Loucy (cell line): ENCODE measurements at regions not wholly inside any gene's neighbourhood (a gene's known extent, or its start where the extent isn't known, plus 50 kb on each side); places are given as distances from the start of the nearest gene placed in this dataset.

Experiments used
- EZH2phosphoT487 ChIP-seq: fragments of 200-600 bp; IDR thresholded peaks from 2 replicates; pipeline ENCODE4 v1.6.1; 2018; ENCODE audit warnings: antibody characterized with exemption, mild to moderate bottlenecking, moderate library complexity, borderline replicate concordance
- TF ChIP-seq, protein P1 (sequence below): fragments of 200-600 bp; sonication (generic); conservative IDR thresholded peaks from 2 replicates; pipeline ENCODE4 v1.5.1; 2014; ENCODE audit warnings: mild to moderate bottlenecking, antibody characterized with exemption, low read length

DNA sequence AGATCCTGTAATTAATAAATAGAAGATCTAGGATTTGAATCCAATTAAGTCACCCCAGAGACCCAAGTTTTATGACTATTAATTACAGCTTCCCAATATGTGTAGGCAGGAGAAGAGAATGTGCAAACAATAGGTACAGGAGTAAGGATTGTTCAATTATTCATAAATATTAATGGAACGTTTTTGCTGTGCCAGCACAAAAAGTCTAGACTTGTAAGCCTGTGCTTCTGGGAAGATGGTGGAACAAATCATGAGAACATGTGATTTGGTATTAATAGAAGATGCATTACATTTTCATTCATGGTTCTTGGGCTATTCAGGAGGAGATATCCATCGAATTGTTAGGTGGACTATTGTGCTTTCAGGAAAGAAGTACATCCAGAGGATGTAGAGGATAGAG, 1240.9 kb downstream of the STIM2 start:
- TF ChIP-seq, protein P1, sequence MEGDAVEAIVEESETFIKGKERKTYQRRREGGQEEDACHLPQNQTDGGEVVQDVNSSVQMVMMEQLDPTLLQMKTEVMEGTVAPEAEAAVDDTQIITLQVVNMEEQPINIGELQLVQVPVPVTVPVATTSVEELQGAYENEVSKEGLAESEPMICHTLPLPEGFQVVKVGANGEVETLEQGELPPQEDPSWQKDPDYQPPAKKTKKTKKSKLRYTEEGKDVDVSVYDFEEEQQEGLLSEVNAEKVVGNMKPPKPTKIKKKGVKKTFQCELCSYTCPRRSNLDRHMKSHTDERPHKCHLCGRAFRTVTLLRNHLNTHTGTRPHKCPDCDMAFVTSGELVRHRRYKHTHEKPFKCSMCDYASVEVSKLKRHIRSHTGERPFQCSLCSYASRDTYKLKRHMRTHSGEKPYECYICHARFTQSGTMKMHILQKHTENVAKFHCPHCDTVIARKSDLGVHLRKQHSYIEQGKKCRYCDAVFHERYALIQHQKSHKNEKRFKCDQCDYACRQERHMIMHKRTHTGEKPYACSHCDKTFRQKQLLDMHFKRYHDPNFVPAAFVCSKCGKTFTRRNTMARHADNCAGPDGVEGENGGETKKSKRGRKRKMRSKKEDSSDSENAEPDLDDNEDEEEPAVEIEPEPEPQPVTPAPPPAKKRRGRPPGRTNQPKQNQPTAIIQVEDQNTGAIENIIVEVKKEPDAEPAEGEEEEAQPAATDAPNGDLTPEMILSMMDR = no peak
- TF ChIP-seq EZH2phosphoT487 = no peak
